ENCODE measurements at regions not wholly inside any gene's neighbourhood (a gene's known extent, or its start where the extent isn't known, plus 50 kb on each side); places are given as distances from the start of the nearest gene placed in this dataset.

GRCh38 chr2:236904389-236905263, 181.1 kb upstream of the COPS8 start:
- TF ChIP-seq CTCF (IDR thresholded peaks at IDR 0.05): no peak
- no peak for ATAC-seq (ENCODE audit: low FRiP score)
- no peak for DNase-seq (ENCODE audit: low spot score)

DNA sequence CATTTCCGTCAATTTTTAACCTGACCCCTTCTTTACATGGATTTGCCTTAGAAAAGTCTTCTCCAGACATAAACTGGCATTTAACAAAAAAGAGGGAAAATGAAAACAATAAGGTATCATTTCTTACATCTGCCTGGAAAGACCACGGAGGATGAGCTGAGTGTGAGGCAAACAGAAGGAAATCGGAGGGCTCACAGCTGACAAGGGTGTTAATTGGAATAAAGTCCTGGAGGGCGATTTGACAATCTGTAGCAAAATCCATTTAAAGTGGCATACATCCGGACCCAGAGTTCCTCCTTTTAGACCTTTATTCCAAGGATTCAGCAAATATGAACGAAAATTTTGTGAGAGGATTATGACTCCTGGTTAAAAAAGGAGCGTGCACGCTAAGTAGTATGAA, 179.7 kb upstream of the COPS8 start:
- no peak for TF ChIP-seq CTCF (IDR thresholded peaks at IDR 0.05)
- DNase-seq (ENCODE audit: low spot score) (no peak), ATAC-seq (ENCODE audit: low FRiP score) (no peak)

DNA sequence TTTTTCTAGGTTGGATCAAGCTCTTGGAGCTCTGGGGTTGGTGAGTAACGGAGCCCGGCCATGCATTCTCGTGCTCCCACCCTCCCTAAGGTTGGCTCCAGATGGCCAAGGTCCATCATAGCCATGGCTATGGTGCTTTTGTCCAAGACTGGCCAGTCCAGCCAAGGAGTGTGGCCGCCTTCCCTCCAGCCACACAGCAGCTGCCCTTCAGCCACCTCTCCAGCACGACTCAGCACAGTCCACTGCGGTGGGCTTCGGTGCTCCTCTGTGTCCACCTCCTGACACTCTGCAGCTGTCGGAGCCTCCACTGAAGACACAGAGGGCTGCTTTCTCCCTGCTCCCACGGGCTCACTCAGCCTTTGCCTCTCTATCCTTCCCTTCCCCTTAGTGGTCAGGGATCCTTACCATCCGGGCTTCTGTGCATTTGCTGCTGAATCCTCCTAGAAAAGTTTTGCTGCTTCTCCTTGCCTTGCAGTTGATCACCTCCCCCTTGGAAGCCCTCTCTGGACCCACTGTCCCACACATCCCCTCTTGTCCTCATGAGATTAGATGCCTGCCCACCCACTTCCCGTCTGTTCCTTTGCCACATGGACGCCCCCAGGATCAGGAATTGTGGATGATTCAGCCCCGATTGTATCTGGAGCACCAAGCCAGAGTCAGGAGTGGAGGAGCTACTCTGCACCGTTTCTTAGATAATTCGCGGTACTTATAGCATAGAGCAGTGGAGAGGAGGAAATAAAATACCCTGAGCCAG, 177.1 kb upstream of the COPS8 start:
- DNase-seq (ENCODE audit: low spot score) (no peak), ATAC-seq (ENCODE audit: low FRiP score) (peak; percentile 18)
- no peak for TF ChIP-seq CTCF (IDR thresholded peaks at IDR 0.05)

- DNase-seq (ENCODE audit: low spot score) (no peak), ATAC-seq (ENCODE audit: low FRiP score) (no peak)
- TF ChIP-seq CTCF (IDR thresholded peaks at IDR 0.05): no peak
Observed at GRCh38 chr2:236909193-236909504, 176.5 kb upstream of the COPS8 start.

DNA sequence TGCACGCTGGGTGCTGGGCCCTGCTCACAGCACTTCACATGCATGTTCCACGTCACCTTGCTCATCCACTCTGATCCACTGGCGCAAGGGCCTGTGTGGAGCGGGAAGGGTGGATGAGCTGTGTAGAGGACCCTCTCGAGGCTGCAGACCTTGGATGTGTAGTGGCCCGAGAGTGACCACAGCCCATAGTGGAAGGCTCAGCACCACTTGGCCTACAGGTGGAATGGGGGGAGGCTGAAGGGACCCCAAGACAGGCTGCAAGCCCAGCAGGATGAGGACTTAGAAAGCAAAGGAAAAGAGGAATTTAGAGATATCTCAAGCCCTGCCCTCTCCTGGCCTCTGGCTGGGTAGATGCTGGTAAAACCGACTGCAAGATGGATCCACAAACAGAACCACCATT, 175.9 kb upstream of the COPS8 start:
- DNase-seq (ENCODE audit: low spot score): no peak
- ATAC-seq (ENCODE audit: low FRiP score): no peak
- TF ChIP-seq CTCF (IDR thresholded peaks at IDR 0.05): no peak

DNA sequence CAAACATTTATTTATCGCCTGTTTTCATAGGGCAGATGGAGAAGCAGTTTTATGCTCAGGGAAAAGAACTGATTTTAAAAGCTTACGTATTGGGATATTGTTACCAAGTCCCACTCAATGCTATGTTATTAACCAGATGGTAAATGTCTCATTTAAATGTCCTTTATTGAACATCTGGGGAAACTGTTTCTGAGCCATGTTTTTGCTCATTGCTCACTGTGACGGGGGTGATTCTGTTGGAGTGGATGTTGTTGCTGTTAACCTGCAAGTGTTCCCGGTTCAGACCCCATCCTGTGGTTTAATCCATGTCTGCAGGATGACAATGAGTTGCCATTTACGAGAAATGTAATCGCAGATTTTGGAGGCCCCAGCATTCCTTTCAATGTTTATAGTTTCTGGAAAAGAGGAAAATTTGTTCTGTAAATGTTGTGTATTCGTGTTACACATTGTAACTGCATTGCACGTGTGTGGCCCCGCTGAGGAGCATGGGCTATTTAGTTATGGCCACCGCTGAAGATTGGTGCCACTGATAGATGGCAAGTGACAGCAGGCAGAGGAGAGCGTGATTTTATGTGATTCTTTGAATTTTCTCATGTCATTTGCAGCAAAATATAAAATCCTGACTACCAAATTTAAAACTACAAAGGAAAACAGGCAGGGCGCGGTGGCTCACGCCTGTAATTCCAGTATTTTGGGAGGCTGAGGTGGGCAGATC, 174.8 kb upstream of the COPS8 start:
- TF ChIP-seq CTCF (IDR thresholded peaks at IDR 0.05): no peak
- ATAC-seq (ENCODE audit: low FRiP score) (no peak), DNase-seq (ENCODE audit: low spot score) (no peak)
